HG02973 (cell line): ENCODE measurements at regions not wholly inside any gene's neighbourhood (a gene's known extent, or its start where the extent isn't known, plus 50 kb on each side); places are given as distances from the start of the nearest gene placed in this dataset.

Experiments
- ATAC-seq: cut with Tn5 transposase; IDR thresholded peaks from one replicate; pipeline ENCODE4 v1.9.1; 2021; ENCODE audit warnings: moderate library complexity; ENCODE audit not compliant: unreplicated experiment

- ATAC-seq = no peak
Observed at GRCh38 chr6:159100395-159101182, 55.8 kb upstream of the TAGAP start.

GRCh38 chr6:159099961-159100360 lies 55.2 kb upstream of the TAGAP start:
- no peak for ATAC-seq

DNA sequence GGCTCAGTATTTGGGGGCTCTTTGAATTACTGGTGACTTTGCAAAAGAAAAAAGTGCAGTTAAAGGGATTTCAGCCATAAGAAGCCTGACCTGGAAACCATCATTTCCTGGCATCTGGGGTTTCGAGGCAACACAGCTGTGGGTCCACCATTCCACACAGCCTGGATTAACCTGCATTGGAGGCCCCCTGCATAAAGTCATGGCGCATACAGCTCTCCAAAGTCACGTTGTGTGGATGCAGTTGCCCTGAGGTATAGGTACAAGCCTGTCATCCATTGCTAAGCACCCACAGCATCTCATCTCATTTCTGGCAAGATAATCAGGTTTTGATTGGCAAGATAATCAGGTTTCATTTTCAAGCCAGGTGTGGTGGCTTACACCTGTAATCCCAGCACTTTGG lies 54.5 kb upstream of the TAGAP start:
- no peak for ATAC-seq

DNA sequence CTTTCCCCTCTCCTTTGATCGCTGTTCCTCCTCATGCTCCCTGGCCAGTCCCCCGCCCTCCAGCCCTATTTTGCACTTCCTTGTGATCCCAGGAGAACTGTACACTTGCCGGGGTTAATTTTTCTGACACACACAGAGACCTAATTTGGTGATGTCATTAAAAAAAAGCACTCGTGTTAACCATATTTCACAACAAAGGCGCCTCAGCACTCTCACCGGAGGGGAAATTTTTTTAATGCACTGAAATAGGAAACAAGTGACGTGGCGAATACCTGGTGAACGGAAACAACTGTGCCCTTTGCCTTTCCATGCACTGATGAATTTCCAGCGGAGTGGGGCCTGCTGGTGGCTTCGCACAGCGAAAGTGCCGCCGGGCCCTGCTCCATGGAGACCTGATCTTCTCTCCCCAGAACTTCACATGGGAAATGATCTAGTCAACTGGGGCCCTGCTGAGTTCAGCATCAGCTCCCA lies 53.9 kb upstream of the TAGAP start:
- no peak for ATAC-seq

- no peak for ATAC-seq
Observed at GRCh38 chr6:159097256-159097655, 52.5 kb upstream of the TAGAP start.

- ATAC-seq = no peak
Observed at GRCh38 chr6:159095616-159096015, 50.8 kb upstream of the TAGAP start.

GRCh38 chr6:159094444-159095252 lies 49.9 kb upstream of the TAGAP start:
- no peak for ATAC-seq
